ENCODE measurements at regions not wholly inside any gene's neighbourhood (a gene's known extent, or its start where the extent isn't known, plus 50 kb on each side); places are given as distances from the start of the nearest gene placed in this dataset.

GRCh38 chr7:117929237-117929636 is 56.0 kb upstream of the CTTNBP2 start:
- H3K36me3 ChIP-seq (ENCODE audit: insufficient read depth, low read depth, low read length), result no peaks in the 10 kb centered on the region
- H3K4me3 ChIP-seq (ENCODE audit: low read length), result no peak overlapping the region
- no peak overlapping the region for H3K9ac ChIP-seq (ENCODE audit: low read depth, low read length)
- H3K27ac ChIP-seq (ENCODE audit: low read length), result no peak overlapping the region
- no peaks in the 10 kb centered on the region for H3K27me3 ChIP-seq (ENCODE audit: insufficient read depth, low read length)
- H3K9me3 ChIP-seq (ENCODE audit: insufficient read depth, low read depth, low read length), result no peaks in the 10 kb centered on the region
- H3K4me1 ChIP-seq (ENCODE audit: insufficient read depth, low read length), result no peaks in the 10 kb centered on the region

- no peak overlapping the region for H3K27ac ChIP-seq (ENCODE audit: low read length)
- H3K4me3 ChIP-seq (ENCODE audit: low read length), result no peak overlapping the region
- H3K9me3 ChIP-seq (ENCODE audit: insufficient read depth, low read depth, low read length), result no peaks in the 10 kb centered on the region
- no peaks in the 10 kb centered on the region for H3K36me3 ChIP-seq (ENCODE audit: insufficient read depth, low read depth, low read length)
- no peaks in the 10 kb centered on the region for H3K27me3 ChIP-seq (ENCODE audit: insufficient read depth, low read length)
- no peak overlapping the region for H3K9ac ChIP-seq (ENCODE audit: low read depth, low read length)
- H3K4me1 ChIP-seq (ENCODE audit: insufficient read depth, low read length), result no peaks in the 10 kb centered on the region
These were observed 58.1 kb upstream of the CTTNBP2 start for GRCh38 chr7:117931314-117931713.

GRCh38 chr7:117937049-117937752 is 64.0 kb upstream of the CTTNBP2 start:
- no peaks in the 10 kb centered on the region for H3K36me3 ChIP-seq (ENCODE audit: insufficient read depth, low read depth, low read length)
- H3K27me3 ChIP-seq (ENCODE audit: insufficient read depth, low read length), result no peaks in the 10 kb centered on the region
- H3K27ac ChIP-seq (ENCODE audit: low read length), result no peak overlapping the region
- no peaks in the 10 kb centered on the region; the same call in 1 of the 2 replicates for H3K9me3 ChIP-seq (ENCODE audit: insufficient read depth, low read depth, low read length)
- no peak overlapping the region for H3K9ac ChIP-seq (ENCODE audit: low read depth, low read length)
- no peak overlapping the region for H3K4me3 ChIP-seq (ENCODE audit: low read length)
- H3K4me1 ChIP-seq (ENCODE audit: insufficient read depth, low read length), result no peaks in the 10 kb centered on the region

GRCh38 chr7:117937753-117938483 is 64.7 kb upstream of the CTTNBP2 start:
- no peak overlapping the region for H3K4me3 ChIP-seq (ENCODE audit: low read length)
- no peak overlapping the region for H3K27ac ChIP-seq (ENCODE audit: low read length)
- H3K36me3 ChIP-seq (ENCODE audit: insufficient read depth, low read depth, low read length), result no peaks in the 10 kb centered on the region

GRCh38 chr7:117941138-117941810 is 68.0 kb upstream of the CTTNBP2 start:
- no peaks in the 10 kb centered on the region for H3K27me3 ChIP-seq (ENCODE audit: insufficient read depth, low read length)
- H3K36me3 ChIP-seq (ENCODE audit: insufficient read depth, low read depth, low read length), result no peaks in the 10 kb centered on the region
- no peak overlapping the region for H3K9ac ChIP-seq (ENCODE audit: low read depth, low read length)
- no peak overlapping the region for H3K27ac ChIP-seq (ENCODE audit: low read length)
- H3K4me1 ChIP-seq (ENCODE audit: insufficient read depth, low read length), result 0 out of 2 replicates have a peak, but pooled peaks cover 1% of the 10 kb centered on the region
- H3K4me3 ChIP-seq (ENCODE audit: low read length), result no peak overlapping the region
- peaks cover 4% of the 10 kb centered on the region; the same call in 1 of the 2 replicates for H3K9me3 ChIP-seq (ENCODE audit: insufficient read depth, low read depth, low read length)

More at GRCh38 chr7:117937753-117938483, 64.7 kb upstream of the CTTNBP2 start:
- H3K27me3 ChIP-seq (ENCODE audit: insufficient read depth, low read length), result no peaks in the 10 kb centered on the region
- no peak overlapping the region for H3K9ac ChIP-seq (ENCODE audit: low read depth, low read length)
- no peaks in the 10 kb centered on the region for H3K4me1 ChIP-seq (ENCODE audit: insufficient read depth, low read length)
- H3K9me3 ChIP-seq (ENCODE audit: insufficient read depth, low read depth, low read length), result peaks cover 4% of the 10 kb centered on the region; the same call in 1 of the 2 replicates

DNA sequence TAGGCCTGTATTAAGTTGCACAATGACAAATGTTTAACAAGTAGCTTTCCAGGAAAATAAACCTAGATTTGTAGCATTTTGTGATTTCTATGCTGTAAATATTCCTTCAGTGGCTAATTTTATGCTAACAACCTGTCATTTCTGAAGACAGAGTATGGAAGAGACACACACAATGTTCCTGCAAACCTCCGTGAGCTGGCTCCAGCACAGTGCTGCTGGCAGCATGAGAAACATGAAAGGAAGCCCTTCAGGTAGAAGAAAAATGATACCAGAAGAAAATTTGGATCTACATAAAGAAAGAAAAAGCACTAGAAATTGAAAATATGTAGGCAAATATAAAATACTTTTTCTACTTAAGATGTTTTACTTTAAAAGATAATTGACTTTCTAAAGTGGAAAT is 69.5 kb upstream of the CTTNBP2 start:
- Histone ChIP-seq H3K4me3 (ENCODE audit: low read length) (no peak overlapping the region), H3K9ac (ENCODE audit: low read depth, low read length) (no peak overlapping the region), H3K9me3 (ENCODE audit: insufficient read depth, low read depth, low read length) (peaks cover 4% of the 10 kb centered on the region; the same call in 1 of the 2 replicates), H3K4me1 (ENCODE audit: insufficient read depth, low read length) (peaks cover 6% of the 10 kb centered on the region; the same call in 1 of the 2 replicates), H3K36me3 (ENCODE audit: insufficient read depth, low read depth, low read length) (no peaks in the 10 kb centered on the region), H3K27ac (ENCODE audit: low read length) (no peak overlapping the region), H3K27me3 (ENCODE audit: insufficient read depth, low read length) (no peaks in the 10 kb centered on the region)

- no peak overlapping the region for H3K4me3 ChIP-seq (ENCODE audit: low read length)
- H3K9me3 ChIP-seq (ENCODE audit: insufficient read depth, low read depth, low read length), result peaks cover 4% of the 10 kb centered on the region; the same call in 1 of the 2 replicates
- no peaks in the 10 kb centered on the region for H3K36me3 ChIP-seq (ENCODE audit: insufficient read depth, low read depth, low read length)
- H3K27me3 ChIP-seq (ENCODE audit: insufficient read depth, low read length), result no peaks in the 10 kb centered on the region
- no peak overlapping the region for H3K9ac ChIP-seq (ENCODE audit: low read depth, low read length)
- H3K27ac ChIP-seq (ENCODE audit: low read length), result no peak overlapping the region
- H3K4me1 ChIP-seq (ENCODE audit: insufficient read depth, low read length), result peaks cover 6% of the 10 kb centered on the region; the same call in 1 of the 2 replicates
These were observed 71.6 kb upstream of the CTTNBP2 start for GRCh38 chr7:117944886-117945285.

DNA sequence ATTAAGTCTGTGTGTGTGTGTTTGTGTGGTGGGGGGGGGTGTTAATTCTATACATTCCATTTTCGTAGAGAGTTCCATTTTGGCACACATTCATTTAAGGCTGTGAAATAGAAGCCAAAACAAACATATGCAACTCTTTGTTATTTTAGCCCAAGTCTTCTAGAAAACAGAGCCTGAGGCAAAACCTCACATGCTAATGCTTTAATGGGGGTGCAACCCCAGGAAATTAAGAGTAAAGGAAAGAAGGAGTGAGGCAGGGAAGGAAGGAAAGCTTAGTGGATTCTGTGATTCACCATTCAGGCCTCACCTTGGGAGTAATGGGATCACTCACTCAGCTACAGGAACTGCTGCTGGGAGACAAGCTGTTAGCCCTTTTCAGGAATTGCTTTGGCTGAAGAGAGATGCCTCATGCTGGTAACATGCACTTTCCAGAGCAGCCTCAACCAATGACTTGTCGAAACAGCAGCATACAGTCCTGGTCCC is 73.0 kb upstream of the CTTNBP2 start:
- no peaks in the 10 kb centered on the region for H3K27me3 ChIP-seq (ENCODE audit: insufficient read depth, low read length)
- no peak overlapping the region for H3K9ac ChIP-seq (ENCODE audit: low read depth, low read length)
- peaks cover 6% of the 10 kb centered on the region; the same call in 1 of the 2 replicates for H3K4me1 ChIP-seq (ENCODE audit: insufficient read depth, low read length)
- no peak overlapping the region for H3K4me3 ChIP-seq (ENCODE audit: low read length)
- no peaks in the 10 kb centered on the region for H3K36me3 ChIP-seq (ENCODE audit: insufficient read depth, low read depth, low read length)
- H3K27ac ChIP-seq (ENCODE audit: low read length), result no peak overlapping the region
- peaks cover 4% of the 10 kb centered on the region; the same call in 1 of the 2 replicates for H3K9me3 ChIP-seq (ENCODE audit: insufficient read depth, low read depth, low read length)

DNA sequence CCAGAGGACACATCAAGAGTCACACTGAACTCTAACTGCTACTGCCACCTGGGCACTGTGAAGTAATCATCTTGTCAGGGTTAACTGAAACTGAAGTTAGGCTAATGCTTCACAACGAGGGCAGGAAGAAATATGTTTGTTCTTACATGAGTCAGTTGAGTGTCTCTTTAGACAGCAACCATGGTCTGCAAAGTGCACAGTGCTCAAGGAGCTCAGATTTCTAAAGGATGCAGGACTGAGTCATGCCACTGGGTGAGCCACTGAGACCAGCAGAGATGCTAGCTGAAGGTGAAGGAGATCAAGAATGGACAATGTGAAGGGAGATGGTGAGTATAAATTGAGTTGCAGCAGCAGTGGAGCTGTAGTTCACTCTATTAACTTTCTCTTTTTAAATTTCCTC is 76.0 kb upstream of the CTTNBP2 start:
- Histone ChIP-seq H3K27ac (ENCODE audit: low read length) (no peak overlapping the region), H3K4me1 (ENCODE audit: insufficient read depth, low read length) (peaks cover 6% of the 10 kb centered on the region; the same call in 1 of the 2 replicates), H3K4me3 (ENCODE audit: low read length) (no peak overlapping the region), H3K9me3 (ENCODE audit: insufficient read depth, low read depth, low read length) (no peaks in the 10 kb centered on the region), H3K36me3 (ENCODE audit: insufficient read depth, low read depth, low read length) (no peaks in the 10 kb centered on the region), H3K9ac (ENCODE audit: low read depth, low read length) (no peak overlapping the region), H3K27me3 (ENCODE audit: insufficient read depth, low read length) (no peaks in the 10 kb centered on the region)

DNA sequence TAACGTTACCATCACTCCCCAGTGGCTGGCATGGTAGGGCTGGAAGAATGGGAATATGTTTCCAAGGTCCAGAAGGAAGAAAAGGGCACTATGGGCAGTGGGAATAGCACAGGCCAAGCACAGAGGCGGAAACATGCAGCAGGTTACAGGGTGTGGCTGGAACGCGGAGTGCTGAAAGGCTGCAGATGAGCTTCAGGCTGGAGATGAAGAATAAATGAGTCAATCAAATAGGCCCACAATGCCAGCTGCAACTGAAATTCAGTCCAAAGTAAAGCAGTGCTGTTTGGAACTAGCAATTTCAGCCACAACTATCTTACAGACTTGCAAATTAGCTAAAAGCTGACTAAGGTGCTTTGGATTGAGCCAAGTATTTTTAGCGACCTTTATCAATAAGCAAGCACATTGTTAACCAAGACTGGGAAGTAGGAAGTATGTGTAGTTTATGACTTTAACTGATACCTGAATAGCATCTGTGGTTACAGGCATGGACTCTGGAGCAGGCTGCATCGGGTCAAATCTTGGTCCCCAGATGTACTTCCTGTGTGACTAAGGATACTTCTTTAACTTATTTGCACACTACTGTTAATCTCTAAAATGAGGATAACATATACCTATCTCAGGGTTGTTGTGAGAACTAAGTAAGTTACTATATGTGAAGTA is 77.5 kb upstream of the CTTNBP2 start:
- Histone ChIP-seq H3K4me3 (ENCODE audit: low read length) (no peak overlapping the region), H3K4me1 (ENCODE audit: insufficient read depth, low read length) (peaks cover 9% of the 10 kb centered on the region; the same call in 1 of the 2 replicates)

GRCh38 chr7:117951285-117951684 is 78.0 kb upstream of the CTTNBP2 start:
- Histone ChIP-seq H3K4me1 (ENCODE audit: insufficient read depth, low read length) (peaks cover 7% of the 10 kb centered on the region; the same call in 1 of the 2 replicates), H3K9me3 (ENCODE audit: insufficient read depth, low read depth, low read length) (no peaks in the 10 kb centered on the region), H3K27ac (ENCODE audit: low read length) (no peak overlapping the region), H3K4me3 (ENCODE audit: low read length) (no peak overlapping the region), H3K27me3 (ENCODE audit: insufficient read depth, low read length) (no peaks in the 10 kb centered on the region), H3K9ac (ENCODE audit: low read depth, low read length) (no peak overlapping the region), H3K36me3 (ENCODE audit: insufficient read depth, low read depth, low read length) (no peaks in the 10 kb centered on the region)

More for the DNA sequence above, 77.5 kb upstream of the CTTNBP2 start:
- H3K27me3 ChIP-seq (ENCODE audit: insufficient read depth, low read length), result no peaks in the 10 kb centered on the region
- no peaks in the 10 kb centered on the region for H3K9me3 ChIP-seq (ENCODE audit: insufficient read depth, low read depth, low read length)
- H3K9ac ChIP-seq (ENCODE audit: low read depth, low read length), result no peak overlapping the region
- H3K27ac ChIP-seq (ENCODE audit: low read length), result no peak overlapping the region
- H3K36me3 ChIP-seq (ENCODE audit: insufficient read depth, low read depth, low read length), result no peaks in the 10 kb centered on the region

All from iPS-20b (cell line).